Right renal cortex interstitium (tissue), 3 donors: ENCODE measurements at regions not wholly inside any gene's neighbourhood (a gene's known extent, or its start where the extent isn't known, plus 50 kb on each side); places are given as distances from the start of the nearest gene placed in this dataset.
"Not testable (repeated sequence)": the region's sequence is repeated elsewhere in the genome, so short reads cannot be mapped to it uniquely, and the experiment has no call there.

ENCODE experiments used
- DNase-seq, 3 donors: peaks; one replicate each; pipeline ENCODE4 v3.0.0-alpha.2; 2013; ENCODE audit warnings: low read depth in 3 of 3, low spot score in 2 of 3

DNA sequence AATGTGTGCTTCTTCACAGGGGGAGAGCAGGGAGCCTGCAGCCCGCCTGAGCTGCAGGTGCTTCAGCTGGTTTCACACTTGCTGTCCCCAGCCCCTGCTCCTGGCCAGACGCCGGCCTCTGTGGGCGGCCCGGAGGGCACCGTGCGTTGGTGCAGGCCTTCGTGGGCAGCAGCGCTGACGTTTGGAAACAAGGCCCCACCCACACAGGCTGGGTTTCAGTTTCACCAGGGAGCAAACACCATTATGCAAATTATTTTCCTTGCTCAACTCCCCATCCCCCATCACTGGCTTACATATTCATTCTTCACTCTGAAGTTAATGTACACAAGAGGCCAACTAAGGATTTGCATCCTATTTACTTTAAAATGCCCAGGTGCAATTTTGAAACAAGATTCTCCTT, 343.2 kb downstream of the BCL2L11 start:
- not testable (repeated sequence) for DNase-seq

GRCh38 chr2:111464367-111464766, 343.7 kb downstream of the BCL2L11 start:
- not testable (repeated sequence) for DNase-seq

- DNase-seq, result not testable (repeated sequence)
These were observed 344.8 kb downstream of the BCL2L11 start for GRCh38 chr2:111465521-111465920.

- DNase-seq, result not testable (repeated sequence)
These were observed 346.0 kb downstream of the BCL2L11 start for GRCh38 chr2:111466744-111467143.

DNA sequence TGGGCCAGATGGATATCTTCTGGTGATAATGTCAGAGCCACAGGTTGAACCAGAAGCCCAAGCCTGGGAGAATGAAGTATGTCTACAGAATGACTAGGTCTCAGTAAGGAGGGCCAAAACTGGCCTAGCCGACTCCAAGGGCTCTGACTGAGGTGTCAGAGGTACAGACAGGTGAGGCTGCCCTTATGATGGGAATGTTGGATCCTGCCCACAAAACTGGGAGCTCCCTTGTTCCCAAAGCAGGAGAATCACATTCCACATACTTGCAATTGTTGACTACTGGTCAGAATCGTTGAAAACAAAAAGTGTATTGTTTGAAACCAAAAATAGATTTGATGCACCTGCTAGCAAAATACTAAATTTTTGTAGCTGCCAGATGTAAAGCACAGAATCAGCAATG, 350.2 kb downstream of the BCL2L11 start:
- not testable (repeated sequence) for DNase-seq

- DNase-seq, result not testable (repeated sequence)
These were observed 351.2 kb downstream of the BCL2L11 start for GRCh38 chr2:111471791-111472530.

DNA sequence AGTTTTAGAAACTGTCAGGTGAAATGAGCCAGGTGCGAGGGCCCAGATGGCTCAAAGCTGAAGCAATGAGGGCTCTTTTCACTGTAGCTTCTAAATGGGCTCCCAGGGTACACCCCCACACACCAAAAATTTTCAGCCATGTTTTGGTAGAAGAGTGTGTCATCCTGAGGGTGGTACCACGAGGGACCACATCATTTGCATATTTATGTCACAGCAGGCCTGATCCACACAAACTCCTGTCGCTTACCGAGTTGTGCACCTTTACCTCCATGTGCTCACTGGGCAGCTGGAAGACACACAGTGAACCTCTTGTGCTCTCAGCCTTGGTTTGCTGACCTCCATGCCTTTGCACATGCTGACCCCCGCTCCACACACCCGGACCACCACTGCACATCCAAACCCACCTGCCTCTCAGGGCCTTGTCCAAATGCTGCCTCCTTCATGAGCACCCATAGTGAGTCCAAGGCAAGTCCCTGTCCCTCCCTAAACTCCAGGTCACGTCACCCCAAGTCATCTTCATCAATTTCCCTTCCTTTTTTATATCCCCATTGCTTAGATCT, 352.2 kb downstream of the BCL2L11 start:
- DNase-seq, result not testable (repeated sequence)

- not testable (repeated sequence) for DNase-seq
These were observed 352.8 kb downstream of the BCL2L11 start for GRCh38 chr2:111473522-111473921.

GRCh38 chr2:111474198-111474705, 353.5 kb downstream of the BCL2L11 start:
- not testable (repeated sequence) for DNase-seq

DNA sequence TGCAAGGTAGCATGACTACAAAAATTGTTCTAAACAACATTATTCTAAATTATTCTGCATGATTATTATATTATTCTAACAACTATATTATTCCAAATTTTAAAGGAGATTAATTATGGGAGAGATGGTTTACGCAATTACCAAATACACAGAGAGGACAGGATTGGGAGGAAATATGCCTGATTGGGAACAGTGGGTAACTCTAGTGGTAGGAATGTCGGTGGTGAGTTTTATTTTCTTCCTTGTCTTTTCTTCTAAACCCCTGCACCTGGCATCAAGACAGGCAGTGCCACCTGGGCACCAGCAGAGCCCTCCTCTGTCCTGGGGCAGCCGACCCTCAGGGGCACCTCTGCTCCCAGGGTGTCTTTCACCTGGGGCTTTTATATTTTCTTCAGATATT, 357.6 kb downstream of the BCL2L11 start:
- not testable (repeated sequence) for DNase-seq

DNA sequence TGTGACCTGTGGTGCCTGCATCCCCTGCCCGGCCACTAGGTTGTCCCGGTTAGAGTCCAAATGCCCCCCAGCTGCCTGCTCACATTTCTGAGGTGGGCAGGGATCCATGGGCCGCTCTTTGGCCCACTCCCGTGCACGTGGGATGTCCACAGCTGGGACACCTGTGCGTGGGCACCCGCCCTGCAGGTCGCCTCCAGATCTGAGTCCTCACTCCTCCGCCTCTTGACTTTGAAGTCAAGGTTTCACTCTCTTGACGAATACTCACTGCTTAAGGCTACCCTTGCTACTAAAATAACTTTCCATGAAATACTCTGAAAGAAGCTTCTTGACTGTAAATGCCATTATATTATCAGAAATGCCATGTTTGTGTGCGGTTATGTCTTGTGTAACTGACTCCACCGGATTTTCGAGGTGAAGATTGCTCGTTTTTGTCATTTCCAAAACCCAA, 358.2 kb downstream of the BCL2L11 start:
- DNase-seq, result not testable (repeated sequence)

GRCh38 chr2:111480016-111480625, 359.4 kb downstream of the BCL2L11 start:
- not testable (repeated sequence) for DNase-seq

- DNase-seq, result not testable (repeated sequence)
These were observed 359.9 kb downstream of the BCL2L11 start for GRCh38 chr2:111480633-111481032.

DNA sequence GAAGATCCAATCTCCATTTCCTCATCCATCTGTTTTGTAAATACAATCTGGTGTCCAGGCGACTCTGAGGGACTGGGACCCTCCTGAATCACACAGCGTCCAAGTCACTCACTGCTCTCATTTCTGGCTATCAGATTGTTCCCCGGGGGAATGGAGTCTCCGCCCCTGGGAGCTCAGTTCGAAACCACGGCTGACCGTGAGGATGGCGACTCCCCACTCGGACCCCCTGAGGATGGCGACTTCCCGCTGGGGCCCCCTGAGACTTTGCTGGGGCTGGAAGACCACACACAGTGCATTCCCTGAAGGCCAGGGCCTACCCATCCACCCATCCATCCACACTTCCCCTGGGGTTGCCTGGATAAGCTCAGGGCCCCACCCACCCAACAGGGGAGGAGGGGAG, 360.5 kb downstream of the BCL2L11 start:
- DNase-seq, result not testable (repeated sequence)

GRCh38 chr2:111482987-111483679, 362.4 kb downstream of the BCL2L11 start:
- not testable (repeated sequence) for DNase-seq

GRCh38 chr2:111484097-111484496, 363.4 kb downstream of the BCL2L11 start:
- DNase-seq, result not testable (repeated sequence)

DNA sequence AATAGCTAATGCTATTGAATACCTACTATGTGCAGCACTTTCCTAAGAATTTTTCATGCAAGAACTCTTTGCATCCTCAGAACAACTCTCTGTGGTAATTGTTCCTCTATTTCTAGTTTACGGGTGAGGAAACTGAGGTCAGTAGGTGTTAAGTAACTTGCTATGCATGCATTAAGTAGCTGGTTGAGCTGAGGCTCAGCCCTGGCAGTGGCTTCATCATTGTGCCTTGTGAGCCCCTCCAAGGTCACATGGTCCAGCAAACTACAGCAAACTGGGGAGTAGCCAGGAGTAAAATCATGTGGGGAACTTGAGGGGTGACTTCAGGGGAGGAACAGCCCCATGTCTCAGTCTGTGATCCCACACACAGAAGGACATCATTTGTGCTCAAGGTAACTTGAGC, 365.2 kb downstream of the BCL2L11 start:
- not testable (repeated sequence) for DNase-seq

GRCh38 chr2:111488451-111488850, 367.7 kb downstream of the BCL2L11 start:
- DNase-seq, result not testable (repeated sequence)

DNA sequence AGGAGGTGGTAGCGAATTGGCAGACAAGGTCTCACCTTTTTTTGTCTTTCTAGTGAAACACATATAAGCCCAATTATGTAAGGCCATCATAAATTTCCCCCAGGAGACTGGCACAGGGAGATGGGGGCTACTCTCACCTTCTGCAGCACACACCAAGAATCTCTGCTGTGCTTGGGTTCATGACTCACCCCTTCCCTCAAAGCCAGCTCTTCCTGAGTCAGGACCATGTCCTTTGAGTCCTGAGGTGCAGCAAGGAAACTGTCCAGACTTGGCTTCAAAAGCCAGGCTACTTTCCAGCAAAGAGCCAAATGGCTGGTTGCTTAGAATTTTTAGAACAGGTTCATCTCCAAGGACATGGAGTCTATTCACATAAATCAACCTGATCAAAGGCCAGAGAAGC, 368.7 kb downstream of the BCL2L11 start:
- not testable (repeated sequence) for DNase-seq

DNA sequence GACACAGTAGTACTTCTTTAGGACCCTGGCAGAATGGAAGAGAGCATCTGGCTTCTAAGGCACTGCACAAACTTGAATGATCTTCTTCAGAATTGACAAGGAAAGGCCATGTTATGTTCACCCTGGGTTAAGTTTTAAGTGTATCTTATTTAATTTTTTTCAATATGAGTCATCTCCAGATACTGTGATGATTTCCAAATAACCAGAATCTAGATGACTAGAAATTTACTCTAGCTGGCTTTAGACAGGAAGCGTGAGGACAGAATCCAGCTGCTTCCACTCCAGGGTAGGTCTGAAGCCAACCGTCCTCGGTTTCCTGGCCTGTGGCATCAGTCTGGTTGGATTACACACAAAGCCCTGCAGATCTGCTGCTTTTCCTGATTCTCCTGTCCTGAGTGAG, 370.5 kb downstream of the BCL2L11 start:
- not testable (repeated sequence) for DNase-seq

GRCh38 chr2:111491614-111492013, 370.9 kb downstream of the BCL2L11 start:
- DNase-seq, result not testable (repeated sequence)
